GM06990 (cell line): ENCODE measurements at regions not wholly inside any gene's neighbourhood (a gene's known extent, or its start where the extent isn't known, plus 50 kb on each side); places are given as distances from the start of the nearest gene placed in this dataset.
A peak's percentile ranks its signal among the peaks of the same experiment; 100 is the strongest.

ENCODE experiments used
- DNase-seq: peaks from one replicate; pipeline ENCODE4 v3.0.0-alpha.2; 2011; ENCODE audit not compliant: insufficient read length; ENCODE audit errors: extremely low read depth
- H3K27me3 ChIP-seq: replicated peaks from 2 replicates; pipeline ENCODE4 v1.6.0; 2011; ENCODE audit warnings: low read length; ENCODE audit not compliant: control insufficient read depth, insufficient read depth
- H3K36me3 ChIP-seq: 2 replicates; pipeline ENCODE4 v1.5.1; 2011; ENCODE audit warnings: low read length; ENCODE audit not compliant: control insufficient read depth, insufficient read depth
- H3K4me3 ChIP-seq: replicated peaks from 2 replicates; pipeline ENCODE4 v1.5.1; 2011; ENCODE audit warnings: low read depth, mild to moderate bottlenecking, control low read depth, low read length
- TF ChIP-seq, protein P1 (sequence below): IDR thresholded peaks from 2 replicates; pipeline ENCODE4 v1.5.1; 2011; ENCODE audit warnings: low read length, control low read depth, mild to moderate bottlenecking, inconsistent platforms; ENCODE audit not compliant: insufficient read depth, poor library complexity, severe bottlenecking

- DNase-seq, result no peak
- no peak overlapping the region for H3K4me3 ChIP-seq
- TF ChIP-seq, protein P1, sequence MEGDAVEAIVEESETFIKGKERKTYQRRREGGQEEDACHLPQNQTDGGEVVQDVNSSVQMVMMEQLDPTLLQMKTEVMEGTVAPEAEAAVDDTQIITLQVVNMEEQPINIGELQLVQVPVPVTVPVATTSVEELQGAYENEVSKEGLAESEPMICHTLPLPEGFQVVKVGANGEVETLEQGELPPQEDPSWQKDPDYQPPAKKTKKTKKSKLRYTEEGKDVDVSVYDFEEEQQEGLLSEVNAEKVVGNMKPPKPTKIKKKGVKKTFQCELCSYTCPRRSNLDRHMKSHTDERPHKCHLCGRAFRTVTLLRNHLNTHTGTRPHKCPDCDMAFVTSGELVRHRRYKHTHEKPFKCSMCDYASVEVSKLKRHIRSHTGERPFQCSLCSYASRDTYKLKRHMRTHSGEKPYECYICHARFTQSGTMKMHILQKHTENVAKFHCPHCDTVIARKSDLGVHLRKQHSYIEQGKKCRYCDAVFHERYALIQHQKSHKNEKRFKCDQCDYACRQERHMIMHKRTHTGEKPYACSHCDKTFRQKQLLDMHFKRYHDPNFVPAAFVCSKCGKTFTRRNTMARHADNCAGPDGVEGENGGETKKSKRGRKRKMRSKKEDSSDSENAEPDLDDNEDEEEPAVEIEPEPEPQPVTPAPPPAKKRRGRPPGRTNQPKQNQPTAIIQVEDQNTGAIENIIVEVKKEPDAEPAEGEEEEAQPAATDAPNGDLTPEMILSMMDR, result no peak
- no peaks in the 10 kb centered on the region for H3K27me3 ChIP-seq
- H3K36me3 ChIP-seq, result no peaks in the 10 kb centered on the region
Observed at GRCh38 chr3:174346141-174346540, 513.0 kb upstream of the NAALADL2 start.

GRCh38 chr3:174346571-174346970 is 512.6 kb upstream of the NAALADL2 start:
- DNase-seq, result no peak
- TF ChIP-seq, protein P1, result no peak
- no peak overlapping the region for H3K4me3 ChIP-seq
- no peaks in the 10 kb centered on the region for H3K27me3 ChIP-seq
- H3K36me3 ChIP-seq, result no peaks in the 10 kb centered on the region

DNA sequence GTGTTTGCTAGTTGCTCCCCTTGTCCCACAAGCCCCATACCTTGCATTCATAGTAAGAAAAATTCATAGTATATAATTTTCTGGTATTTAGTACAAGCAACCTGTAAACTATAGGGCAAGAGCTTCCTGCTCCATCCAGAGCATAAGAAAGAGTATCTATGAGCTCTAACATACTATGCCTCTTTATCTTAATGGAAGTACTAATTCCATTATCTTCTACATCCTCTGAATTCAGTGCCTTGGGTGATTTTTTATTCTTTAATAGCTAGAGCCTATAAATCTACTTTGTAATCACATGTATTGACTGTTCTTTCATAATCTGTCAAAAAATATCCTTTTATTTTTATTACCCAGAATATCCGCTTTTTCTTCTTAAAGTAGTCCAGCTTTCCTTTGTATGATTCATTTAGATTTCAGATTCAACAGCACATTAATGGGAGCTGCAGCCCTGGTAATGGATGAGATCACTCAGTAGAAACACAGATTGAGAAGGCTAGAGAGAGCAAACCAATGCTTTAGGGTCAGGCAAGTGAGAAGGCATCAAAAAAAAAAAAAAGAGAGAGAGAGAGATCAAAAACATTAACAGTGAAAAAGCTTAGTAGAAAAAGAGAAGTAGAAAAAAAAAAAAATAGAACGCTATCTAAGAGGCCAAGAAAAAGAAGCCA is 511.5 kb upstream of the NAALADL2 start:
- DNase-seq, result no peak
- H3K27me3 ChIP-seq, result no peaks in the 10 kb centered on the region
- TF ChIP-seq, protein P1, result no peak
- no peaks in the 10 kb centered on the region for H3K36me3 ChIP-seq
- no peak overlapping the region for H3K4me3 ChIP-seq

- H3K27me3 ChIP-seq, result no peaks in the 10 kb centered on the region
- TF ChIP-seq, protein P1, result no peak
- no peak overlapping the region for H3K4me3 ChIP-seq
- no peaks in the 10 kb centered on the region for H3K36me3 ChIP-seq
- DNase-seq, result no peak
Observed at GRCh38 chr3:174352227-174352626, 506.9 kb upstream of the NAALADL2 start.

- Histone ChIP-seq H3K27me3 (no peaks in the 10 kb centered on the region), H3K4me3 (no peak overlapping the region), H3K36me3 (no peaks in the 10 kb centered on the region)
- DNase-seq, result no peak
- TF ChIP-seq, protein P1, result peak; percentile 19
Observed at GRCh38 chr3:174355505-174355904, 503.6 kb upstream of the NAALADL2 start.

DNA sequence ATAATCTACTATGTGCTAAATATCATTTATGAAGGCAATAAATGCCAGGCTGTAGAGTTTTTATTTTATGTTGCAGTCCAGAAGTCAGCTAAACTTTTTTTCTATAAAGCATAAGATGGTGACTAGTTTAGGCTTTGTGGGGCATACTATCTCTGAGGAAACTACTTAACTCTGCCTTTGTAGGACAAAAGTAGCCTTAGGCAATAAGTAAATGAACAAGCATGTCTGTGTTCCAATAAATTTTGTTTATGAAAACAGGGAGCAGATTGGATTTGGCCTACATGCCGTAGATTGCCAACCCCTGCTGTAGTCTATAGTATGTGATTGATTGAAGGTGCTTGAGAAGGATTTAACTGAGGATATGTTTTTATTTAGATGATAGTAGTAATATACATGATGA is 502.5 kb upstream of the NAALADL2 start:
- Histone ChIP-seq H3K4me3 (no peak overlapping the region), H3K27me3 (no peaks in the 10 kb centered on the region), H3K36me3 (no peaks in the 10 kb centered on the region)
- no peak for DNase-seq
- TF ChIP-seq, protein P1, result no peak
